OCI-M2 (cell line): ENCODE measurements at regions not wholly inside any gene's neighbourhood (a gene's known extent, or its start where the extent isn't known, plus 50 kb on each side); places are given as distances from the start of the nearest gene placed in this dataset.

Experiments
- DNase-seq: peaks from one replicate; lab custom pipeline; 2025; ENCODE audit not compliant: unreplicated experiment; lab: John Stamatoyannopoulos, UW

- DNase-seq: no peak
Observed at GRCh38 chr6:18668994-18669393, 281.8 kb downstream of the RNF144B start.

GRCh38 chr6:18672852-18673251 lies 285.7 kb downstream of the RNF144B start:
- DNase-seq: no peak

- DNase-seq: no peak
Observed at GRCh38 chr6:18674346-18674745, 287.2 kb downstream of the RNF144B start.

- no peak for DNase-seq
Observed at GRCh38 chr6:18675881-18676280, 288.7 kb downstream of the RNF144B start.

- no peak for DNase-seq
Observed at GRCh38 chr6:18676548-18676947, 289.4 kb downstream of the RNF144B start.

- DNase-seq: no peak
Observed at GRCh38 chr6:18680842-18681241, 293.7 kb downstream of the RNF144B start.

GRCh38 chr6:18681832-18682503 lies 294.8 kb downstream of the RNF144B start:
- no peak for DNase-seq

GRCh38 chr6:18684343-18684742 lies 297.2 kb downstream of the RNF144B start:
- DNase-seq: no peak

GRCh38 chr6:18692929-18693685 lies 306.0 kb downstream of the RNF144B start:
- no peak for DNase-seq

GRCh38 chr6:18693881-18694280 lies 306.7 kb downstream of the RNF144B start:
- no peak for DNase-seq

GRCh38 chr6:18703546-18703945 lies 316.4 kb downstream of the RNF144B start:
- DNase-seq: no peak

- no peak for DNase-seq
Observed at GRCh38 chr6:18707714-18708439, 320.7 kb downstream of the RNF144B start.

- DNase-seq: no peak
Observed at GRCh38 chr6:18712595-18712994, 325.4 kb downstream of the RNF144B start.

- DNase-seq: no peak
Observed at GRCh38 chr6:18720075-18720474, 332.9 kb downstream of the RNF144B start.

GRCh38 chr6:18724056-18724455 lies 336.9 kb downstream of the RNF144B start:
- DNase-seq: no peak

- no peak for DNase-seq
Observed at GRCh38 chr6:18725449-18725848, 338.3 kb downstream of the RNF144B start.

GRCh38 chr6:18733921-18734550 lies 346.9 kb downstream of the RNF144B start:
- no peak for DNase-seq

GRCh38 chr6:18741741-18742140 lies 354.6 kb downstream of the RNF144B start:
- no peak for DNase-seq

GRCh38 chr6:18742406-18742805 lies 355.3 kb downstream of the RNF144B start:
- no peak for DNase-seq

GRCh38 chr6:18746727-18747126 lies 359.6 kb downstream of the RNF144B start:
- no peak for DNase-seq

GRCh38 chr6:18748314-18748713 lies 361.2 kb downstream of the RNF144B start:
- no peak for DNase-seq
